Medulla oblongata (tissue), 1 donor: ENCODE measurements at regions not wholly inside any gene's neighbourhood (a gene's known extent, or its start where the extent isn't known, plus 50 kb on each side); places are given as distances from the start of the nearest gene placed in this dataset.

Source experiments
- DNase-seq: peaks from one replicate; pipeline ENCODE4 v3.0.0-alpha.2; 2015; ENCODE audit errors: extremely low spot score

- no peak for DNase-seq
Measured at GRCh38 chr20:22431419-22431818, 153.0 kb downstream of the FOXA2 start.

GRCh38 chr20:22430746-22431168 lies 153.6 kb downstream of the FOXA2 start:
- no peak for DNase-seq

GRCh38 chr20:22430154-22430745 lies 154.1 kb downstream of the FOXA2 start:
- no peak for DNase-seq

GRCh38 chr20:22429175-22430153 lies 154.9 kb downstream of the FOXA2 start:
- DNase-seq = no peak

- DNase-seq = no peak
Measured at GRCh38 chr20:22428051-22428450, 156.3 kb downstream of the FOXA2 start.

- DNase-seq = no peak
Measured at GRCh38 chr20:22426772-22427171, 157.6 kb downstream of the FOXA2 start.

GRCh38 chr20:22425344-22426295 lies 158.8 kb downstream of the FOXA2 start:
- DNase-seq = no peak

- DNase-seq = no peak
Measured at GRCh38 chr20:22423190-22423832, 161.1 kb downstream of the FOXA2 start.

GRCh38 chr20:22420116-22420598 lies 164.2 kb downstream of the FOXA2 start:
- no peak for DNase-seq

- no peak for DNase-seq
Measured at GRCh38 chr20:22418738-22419137, 165.6 kb downstream of the FOXA2 start.

GRCh38 chr20:22414305-22414742 lies 170.0 kb downstream of the FOXA2 start:
- no peak for DNase-seq

- no peak for DNase-seq
Measured at GRCh38 chr20:22412977-22413868, 171.1 kb downstream of the FOXA2 start.

- no peak for DNase-seq
Measured at GRCh38 chr20:22411627-22412450, 172.5 kb downstream of the FOXA2 start.

GRCh38 chr20:22411286-22411626 lies 173.1 kb downstream of the FOXA2 start:
- no peak for DNase-seq

- DNase-seq = no peak
Measured at GRCh38 chr20:22410556-22411130, 173.7 kb downstream of the FOXA2 start.

- no peak for DNase-seq
Measured at GRCh38 chr20:22408521-22409402, 175.6 kb downstream of the FOXA2 start.

- no peak for DNase-seq
Measured at GRCh38 chr20:22407237-22408193, 176.9 kb downstream of the FOXA2 start.
